B cell (primary cell): ENCODE measurements at regions not wholly inside any gene's neighbourhood (a gene's known extent, or its start where the extent isn't known, plus 50 kb on each side); places are given as distances from the start of the nearest gene placed in this dataset.

ENCODE experiments used
- EZH2 ChIP-seq: IDR thresholded peaks from 2 replicates; pipeline ENCODE4 v1.6.1; 2012; ENCODE audit warnings: borderline replicate concordance, low read depth, mild to moderate bottlenecking, moderate library complexity, low read length; ENCODE audit not compliant: insufficient read depth, poor library complexity, severe bottlenecking
- TF ChIP-seq, protein P1 (sequence below): fragments of 200-600 bp; IDR thresholded peaks from one replicate; pipeline ENCODE4 v1.8.0; 2022; ENCODE audit warnings: antibody characterized with exemption, mild to moderate bottlenecking

DNA sequence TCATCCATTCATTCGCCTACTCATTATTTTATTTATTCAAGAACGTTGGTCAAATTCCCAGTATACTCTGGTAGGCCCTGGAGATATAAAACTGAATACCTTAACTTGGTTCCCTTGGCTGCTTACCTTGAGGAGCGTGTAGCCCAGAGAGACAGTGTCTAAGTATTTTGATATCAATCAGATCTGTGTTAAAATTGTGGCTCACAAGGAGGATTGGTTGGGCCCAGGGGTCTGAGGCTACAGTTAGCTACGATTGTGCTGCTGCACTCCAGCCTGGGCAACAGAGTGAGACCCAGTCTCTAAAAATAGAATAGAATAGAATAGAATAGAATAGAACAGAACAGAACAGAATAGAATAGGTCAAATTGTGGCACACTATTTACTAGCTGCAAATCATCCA lies 438.4 kb downstream of the ADAMTS20 start:
- no peak for TF ChIP-seq EZH2
- TF ChIP-seq, protein P1, sequence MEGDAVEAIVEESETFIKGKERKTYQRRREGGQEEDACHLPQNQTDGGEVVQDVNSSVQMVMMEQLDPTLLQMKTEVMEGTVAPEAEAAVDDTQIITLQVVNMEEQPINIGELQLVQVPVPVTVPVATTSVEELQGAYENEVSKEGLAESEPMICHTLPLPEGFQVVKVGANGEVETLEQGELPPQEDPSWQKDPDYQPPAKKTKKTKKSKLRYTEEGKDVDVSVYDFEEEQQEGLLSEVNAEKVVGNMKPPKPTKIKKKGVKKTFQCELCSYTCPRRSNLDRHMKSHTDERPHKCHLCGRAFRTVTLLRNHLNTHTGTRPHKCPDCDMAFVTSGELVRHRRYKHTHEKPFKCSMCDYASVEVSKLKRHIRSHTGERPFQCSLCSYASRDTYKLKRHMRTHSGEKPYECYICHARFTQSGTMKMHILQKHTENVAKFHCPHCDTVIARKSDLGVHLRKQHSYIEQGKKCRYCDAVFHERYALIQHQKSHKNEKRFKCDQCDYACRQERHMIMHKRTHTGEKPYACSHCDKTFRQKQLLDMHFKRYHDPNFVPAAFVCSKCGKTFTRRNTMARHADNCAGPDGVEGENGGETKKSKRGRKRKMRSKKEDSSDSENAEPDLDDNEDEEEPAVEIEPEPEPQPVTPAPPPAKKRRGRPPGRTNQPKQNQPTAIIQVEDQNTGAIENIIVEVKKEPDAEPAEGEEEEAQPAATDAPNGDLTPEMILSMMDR, result no peak
